ENCODE measurements at regions not wholly inside any gene's neighbourhood (a gene's known extent, or its start where the extent isn't known, plus 50 kb on each side); places are given as distances from the start of the nearest gene placed in this dataset.

GRCh38 chr12:47015381-47015780, 64.0 kb upstream of the PCED1B start:
- intact Hi-C loops (cut with DNase I; ENCODE audit: low total_unique reads), result no loop called here
- no peak for DNase-seq
- H3K9me3 ChIP-seq, result no peaks in the 10 kb centered on the region
- no peak overlapping the region for H3K4me3 ChIP-seq
- H3K27ac ChIP-seq, result no peak overlapping the region
- H3K36me3 ChIP-seq (ENCODE audit: low read depth, missing control alignments), result no peaks in the 10 kb centered on the region
- H3K27me3 ChIP-seq, result no peaks in the 10 kb centered on the region
- TF ChIP-seq CTCF (IDR thresholded peaks at IDR 0.05) (no peak), POLR2A (IDR thresholded peaks at IDR 0.05) (no peak)
- H3K4me1 ChIP-seq, result no peaks in the 10 kb centered on the region
- WGBS, 2 donors, result 91 to 92% methylated on average over 1 of the region's 1 CpG

GRCh38 chr12:47017041-47017713, 62.2 kb upstream of the PCED1B start:
- no peaks in the 10 kb centered on the region for H3K27me3 ChIP-seq
- H3K9me3 ChIP-seq, result no peaks in the 10 kb centered on the region
- TF ChIP-seq CTCF (IDR thresholded peaks at IDR 0.05) (no peak), POLR2A (IDR thresholded peaks at IDR 0.05) (no peak)
- 85 to 89% methylated on average over 6 of the region's 6 CpGs for WGBS, 2 donors
- H3K4me3 ChIP-seq, result no peak overlapping the region
- no peak for DNase-seq
- intact Hi-C loops (cut with DNase I; ENCODE audit: low total_unique reads), result no loop called here
- no peaks in the 10 kb centered on the region for H3K36me3 ChIP-seq (ENCODE audit: low read depth, missing control alignments)
- no peak overlapping the region for H3K27ac ChIP-seq
- H3K4me1 ChIP-seq, result no peaks in the 10 kb centered on the region

DNA sequence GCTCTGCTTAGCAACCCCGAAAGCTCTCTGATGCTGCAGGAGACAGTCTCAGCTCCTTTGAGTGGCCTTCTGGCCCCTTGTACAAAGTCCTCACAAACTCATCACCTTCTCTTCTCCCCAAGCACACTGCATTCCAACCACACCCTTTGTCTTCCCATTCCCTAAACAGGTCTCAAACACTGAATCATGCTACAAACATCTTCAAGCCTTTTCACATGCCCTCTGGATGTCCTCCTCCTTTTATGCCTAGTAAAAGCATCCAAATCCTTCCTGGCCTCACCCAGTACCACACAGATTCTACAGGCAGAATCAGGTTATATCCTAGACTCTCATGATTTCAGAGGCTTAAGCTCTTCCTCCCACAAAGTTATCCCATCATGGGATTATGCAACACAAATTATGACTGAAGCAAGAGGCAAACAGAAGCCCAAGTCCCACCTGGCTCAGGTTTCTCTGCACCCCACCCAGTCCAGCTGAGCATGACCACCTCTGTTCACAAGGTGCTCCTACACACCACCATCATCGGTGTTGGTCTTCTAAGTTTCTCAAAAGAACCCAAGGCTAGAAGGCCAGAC, 61.4 kb upstream of the PCED1B start:
- 91 to 93% methylated on average over 2 of the region's 2 CpGs for WGBS, 2 donors
- no peak for DNase-seq
- TF ChIP-seq CTCF (IDR thresholded peaks at IDR 0.05), result no peak
- TF ChIP-seq POLR2A (IDR thresholded peaks at IDR 0.05), result no peak
- Histone ChIP-seq H3K27me3 (no peaks in the 10 kb centered on the region), H3K36me3 (ENCODE audit: low read depth, missing control alignments) (no peaks in the 10 kb centered on the region), H3K4me1 (no peaks in the 10 kb centered on the region), H3K27ac (no peak overlapping the region), H3K9me3 (no peaks in the 10 kb centered on the region), H3K4me3 (no peak overlapping the region)
- intact Hi-C loops (cut with DNase I; ENCODE audit: low total_unique reads), result no loop called here

GRCh38 chr12:47020211-47020821, 59.1 kb upstream of the PCED1B start:
- Histone ChIP-seq H3K9me3 (no peaks in the 10 kb centered on the region), H3K4me1 (no peaks in the 10 kb centered on the region), H3K27me3 (no peaks in the 10 kb centered on the region), H3K4me3 (no peak overlapping the region), H3K36me3 (ENCODE audit: low read depth, missing control alignments) (no peaks in the 10 kb centered on the region), H3K27ac (no peak overlapping the region)
- intact Hi-C loops (cut with DNase I; ENCODE audit: low total_unique reads), result no loop called here
- DNase-seq, result no peak
- WGBS, 2 donors, result 56 to 59% methylated on average over 6 to 7 of the region's 7 CpGs
- TF ChIP-seq POLR2A (IDR thresholded peaks at IDR 0.05), result no peak
- no peak for TF ChIP-seq CTCF (IDR thresholded peaks at IDR 0.05)

Data from testis (tissue), 2 donors.